ENCODE measurements at regions not wholly inside any gene's neighbourhood (a gene's known extent, or its start where the extent isn't known, plus 50 kb on each side); places are given as distances from the start of the nearest gene placed in this dataset.
A peak's percentile ranks its signal among the peaks of the same experiment; 100 is the strongest.

GRCh38 chr9:86405086-86405491 lies 50.9 kb upstream of the TUT7 start:
- no peak for DNase-seq (ENCODE audit: extremely low spot score)
- H3K4me3 ChIP-seq: no peak overlapping the region
- no peaks in the 10 kb centered on the region for H3K36me3 ChIP-seq
- 52% methylated on average over 2 of the region's 2 CpGs for WGBS
- H3K9me3 ChIP-seq: no peaks in the 10 kb centered on the region
- H3K4me1 ChIP-seq: peaks cover 21 to 38% (median 33%) of the 10 kb centered on the region in 4 donors
- intact Hi-C loops (cut with DNase I): no loop called here
- H3K27me3 ChIP-seq: no peaks in the 10 kb centered on the region
- peak overlapping the region; percentile 64 to 81 (median 78) for H3K27ac ChIP-seq (replicated peaks in 1 of 4)
- no peak for TF ChIP-seq EP300 (IDR thresholded peaks at IDR 0.05)
- TF ChIP-seq POLR2A (IDR thresholded peaks at IDR 0.05; ENCODE audit: low read depth): no peak
- no peak for TF ChIP-seq POLR2AphosphoS5 (IDR thresholded peaks at IDR 0.05)
- TF ChIP-seq CTCF (IDR thresholded peaks at IDR 0.05): no peak

Small RNA genes in the stretch of these regions (small RNA-seq; reads per million reads assigned to genes)
- gene AL158828.1 (0 reads per million in 3 donors), gene RNU2-36P (0 to 1.7 (median 0.58) reads per million in 3 donors)

Data from esophagus muscularis mucosa (tissue), 4 donors.